Germinal center (tissue), 1 donor: ENCODE measurements at regions not wholly inside any gene's neighbourhood (a gene's known extent, or its start where the extent isn't known, plus 50 kb on each side); places are given as distances from the start of the nearest gene placed in this dataset.

ENCODE experiments used
- DNase-seq: peaks from one replicate; pipeline ENCODE4 v3.0.0; 2012; ENCODE audit warnings: mixed read lengths, low spot score

DNA sequence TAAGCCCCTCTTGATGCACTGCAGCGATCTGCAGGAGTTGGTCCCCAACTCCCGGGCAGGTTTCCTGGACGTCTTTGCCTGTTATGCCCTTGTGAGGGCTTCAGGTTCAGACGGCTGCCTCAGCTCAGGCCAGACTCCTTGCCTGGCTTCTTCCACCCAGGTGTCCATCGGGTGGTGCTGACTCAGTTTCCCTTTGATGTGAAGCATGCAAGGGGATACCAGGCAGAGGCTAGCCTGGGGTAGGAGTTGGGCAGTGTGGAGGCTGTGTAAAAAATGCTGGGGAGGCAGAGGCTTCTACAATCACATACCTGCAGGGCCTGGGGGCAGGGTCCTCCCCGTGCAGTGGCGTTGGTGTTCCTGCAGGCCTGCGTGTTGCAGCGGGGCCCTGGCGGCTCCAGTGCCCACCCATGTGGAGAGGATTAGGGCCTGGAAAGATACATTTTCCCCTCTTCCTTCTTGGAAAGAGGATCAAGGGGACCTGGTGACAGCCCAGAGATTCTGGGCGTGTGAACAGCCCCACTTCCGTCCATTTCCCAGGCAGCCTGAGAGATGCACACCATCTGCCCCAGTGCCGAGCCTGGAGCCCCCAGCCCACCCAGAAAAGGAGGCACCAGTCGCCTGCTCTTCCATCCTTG lies 338.3 kb downstream of the DYSF start:
- DNase-seq: no peak

DNA sequence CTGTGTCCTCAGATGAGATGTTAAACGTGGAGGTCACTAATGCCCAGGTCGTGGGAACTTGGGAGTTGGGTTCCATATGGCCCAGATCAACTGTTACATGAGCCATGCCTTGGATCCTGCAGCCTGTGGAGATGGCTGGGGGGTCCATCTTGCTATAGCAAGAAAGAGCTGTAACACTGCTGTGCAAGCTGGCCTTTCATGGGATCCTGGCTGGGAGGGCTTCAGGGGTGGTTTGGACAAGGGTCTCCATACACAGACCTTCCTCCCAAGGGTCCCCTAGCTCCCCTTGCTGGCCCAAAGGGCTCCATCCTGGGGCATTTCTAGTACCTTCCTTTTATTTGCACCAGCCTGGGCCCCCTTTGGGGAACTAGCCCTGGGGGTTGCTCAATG lies 337.7 kb downstream of the DYSF start:
- no peak for DNase-seq

DNA sequence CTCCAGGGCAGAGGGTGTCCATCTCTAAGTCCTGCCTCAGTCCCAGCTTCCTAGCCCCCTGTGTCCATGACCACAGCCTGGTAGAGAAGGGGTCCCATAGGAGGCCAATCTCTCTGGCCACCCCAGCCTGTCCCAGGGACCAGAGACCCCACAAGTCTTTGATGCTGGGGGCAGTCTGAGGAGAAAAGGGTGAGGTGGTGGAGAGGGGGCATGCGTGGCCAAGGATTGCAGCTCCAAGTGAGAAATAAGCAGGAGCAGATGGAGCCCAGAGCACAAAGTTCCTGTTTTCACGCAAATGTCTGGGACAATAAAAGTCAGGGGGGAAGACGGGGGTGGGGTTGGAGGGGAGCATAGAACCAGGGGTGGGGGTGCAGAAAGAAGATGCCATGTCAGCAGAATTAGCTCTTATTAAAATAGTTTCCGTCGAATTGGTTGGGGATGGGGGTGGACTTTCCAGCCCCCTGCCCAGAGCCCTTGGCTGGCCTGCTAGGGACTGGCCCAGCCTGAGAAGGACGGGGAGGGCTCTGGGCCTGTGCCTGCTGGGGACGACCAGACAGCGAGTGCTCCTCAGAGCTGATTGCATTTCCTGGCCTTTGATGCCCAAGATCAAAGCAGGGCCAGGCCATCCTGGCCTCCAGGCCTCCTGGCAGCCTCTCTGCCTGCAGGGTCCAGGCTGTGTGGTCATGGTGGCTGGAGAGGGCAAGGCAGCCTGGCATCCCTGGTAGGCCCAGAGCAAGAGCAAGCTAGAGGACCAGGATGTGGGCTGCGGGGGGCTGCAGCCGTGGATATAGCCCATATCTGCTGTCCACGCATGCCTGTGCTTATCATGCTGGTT lies 337.1 kb downstream of the DYSF start:
- DNase-seq: no peak

DNA sequence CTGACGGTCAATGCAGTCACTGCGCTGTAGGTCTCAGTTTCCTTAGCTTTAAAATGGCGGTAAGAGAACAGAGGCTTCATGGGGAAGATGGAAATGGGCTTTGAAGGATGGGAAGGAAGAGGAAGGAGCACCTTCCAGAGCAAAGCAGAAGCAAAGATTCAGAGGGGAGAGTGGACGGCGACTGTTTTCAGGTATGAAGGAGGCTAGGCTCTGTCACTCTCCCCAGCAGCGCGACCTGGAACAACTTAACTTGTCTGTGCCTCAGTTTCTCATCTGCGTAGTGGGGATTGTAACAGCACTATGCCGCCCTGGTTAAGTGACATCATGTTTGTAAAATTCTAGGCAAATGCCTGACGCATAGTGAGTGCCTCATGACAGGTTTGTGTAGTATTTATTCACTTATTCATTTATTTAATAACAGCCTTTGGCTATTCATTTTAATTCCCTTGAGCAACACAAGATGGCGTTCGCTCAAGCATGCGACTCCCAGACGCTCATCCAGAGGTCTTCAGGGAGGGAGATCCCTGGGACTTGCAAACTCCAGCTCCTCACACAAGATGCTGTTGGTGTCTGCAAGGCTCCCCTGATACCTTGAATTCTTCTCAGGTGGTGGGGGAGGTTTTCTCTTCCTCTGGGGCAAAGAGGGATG lies 336.3 kb downstream of the DYSF start:
- DNase-seq: no peak

DNA sequence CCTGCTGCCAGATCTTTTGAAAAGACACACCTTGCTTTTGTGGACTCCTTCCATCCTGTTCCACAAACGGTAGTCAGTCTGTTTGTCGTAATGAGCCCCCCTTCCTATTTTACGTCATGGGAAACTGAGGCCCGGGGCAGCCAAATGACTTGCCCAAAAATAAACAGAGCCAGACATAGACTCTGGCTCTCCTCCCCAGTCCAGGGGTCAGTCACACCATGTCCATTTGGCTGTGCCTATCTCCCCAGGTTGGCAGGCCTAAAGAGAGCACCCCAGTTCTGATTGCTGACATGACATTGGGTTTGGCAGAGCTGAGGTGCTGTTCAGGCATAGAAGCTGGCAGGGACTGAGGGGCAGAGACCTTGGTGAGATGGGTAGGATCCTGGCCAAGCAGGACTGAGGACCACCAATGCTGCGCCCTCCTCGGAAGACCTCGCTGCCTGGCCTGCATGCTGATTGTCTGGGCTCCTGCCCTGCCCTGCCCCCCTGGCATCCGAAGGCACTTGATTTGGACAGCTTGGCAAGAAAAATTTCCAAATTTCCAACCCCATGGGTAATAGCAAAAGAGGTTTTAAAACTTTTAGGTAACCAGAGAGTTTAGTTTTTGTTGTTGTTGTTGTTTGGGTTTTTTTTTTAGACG lies 335.4 kb downstream of the DYSF start:
- no peak for DNase-seq

DNA sequence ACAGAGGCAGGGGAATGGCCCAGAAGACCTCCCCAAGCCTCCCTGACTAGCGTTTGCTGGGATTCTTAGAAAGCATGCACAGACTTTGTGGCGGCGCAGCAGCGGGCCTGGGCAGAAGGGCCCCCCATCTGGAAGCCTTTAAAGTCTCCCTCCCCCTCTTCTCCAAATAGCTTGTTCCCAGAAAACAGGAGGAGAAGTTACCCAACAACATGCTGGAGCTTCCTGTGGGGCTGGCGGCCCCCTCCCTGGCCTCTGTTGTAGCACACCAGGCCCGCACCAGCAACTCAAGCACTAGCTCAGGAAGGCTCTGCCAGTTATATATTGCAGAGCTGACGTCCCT lies 334.8 kb downstream of the DYSF start:
- DNase-seq: no peak

DNA sequence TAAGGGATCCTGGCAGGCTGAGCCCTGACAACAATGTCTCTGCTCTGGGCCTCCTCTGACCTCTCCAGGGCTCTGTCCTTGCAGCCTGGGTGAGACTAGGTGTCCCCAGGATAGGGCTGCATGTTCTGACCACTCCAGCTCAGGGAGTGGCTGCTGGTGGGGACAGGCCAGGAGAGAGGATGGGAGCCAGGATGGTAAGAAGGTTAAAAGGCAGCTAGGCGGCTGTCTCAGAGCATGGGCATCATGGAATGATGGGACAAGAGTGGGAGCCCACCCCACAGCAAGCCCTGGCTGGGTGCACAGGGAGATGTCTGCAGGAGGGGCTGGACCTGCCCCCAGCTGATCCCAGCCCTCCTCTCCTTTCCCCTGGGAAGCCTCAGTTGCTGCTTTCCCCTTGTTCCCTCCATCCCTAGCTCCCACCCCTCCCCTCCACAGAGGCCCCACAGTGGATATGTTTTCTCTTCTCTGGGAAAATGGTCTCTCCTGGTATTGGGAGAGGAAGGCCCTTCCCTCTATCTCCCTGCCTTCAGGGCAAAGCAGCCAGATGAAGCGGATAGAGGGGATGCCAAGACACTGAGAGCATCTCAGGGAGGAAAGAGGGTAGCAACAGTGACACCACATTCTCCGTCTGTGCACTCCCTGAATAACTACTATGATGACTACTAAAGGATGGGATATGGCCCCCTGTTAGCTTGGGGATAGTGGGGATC lies 334.3 kb downstream of the DYSF start:
- no peak for DNase-seq

DNA sequence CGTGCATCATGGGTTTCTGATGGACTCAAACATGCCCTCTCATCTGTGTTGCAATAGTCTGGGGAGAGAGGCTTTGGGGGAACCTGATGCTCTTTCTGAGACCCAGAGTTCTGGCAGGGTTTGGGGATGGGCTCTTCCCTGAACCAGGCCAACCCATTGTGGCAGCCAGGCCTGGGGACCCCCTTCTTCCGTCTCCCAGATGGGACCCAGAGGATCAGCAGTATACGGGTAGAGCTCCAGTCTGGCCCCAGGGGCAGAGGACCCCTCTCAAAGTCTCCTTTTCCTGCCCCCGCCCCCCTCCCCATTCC lies 333.7 kb downstream of the DYSF start:
- no peak for DNase-seq

DNA sequence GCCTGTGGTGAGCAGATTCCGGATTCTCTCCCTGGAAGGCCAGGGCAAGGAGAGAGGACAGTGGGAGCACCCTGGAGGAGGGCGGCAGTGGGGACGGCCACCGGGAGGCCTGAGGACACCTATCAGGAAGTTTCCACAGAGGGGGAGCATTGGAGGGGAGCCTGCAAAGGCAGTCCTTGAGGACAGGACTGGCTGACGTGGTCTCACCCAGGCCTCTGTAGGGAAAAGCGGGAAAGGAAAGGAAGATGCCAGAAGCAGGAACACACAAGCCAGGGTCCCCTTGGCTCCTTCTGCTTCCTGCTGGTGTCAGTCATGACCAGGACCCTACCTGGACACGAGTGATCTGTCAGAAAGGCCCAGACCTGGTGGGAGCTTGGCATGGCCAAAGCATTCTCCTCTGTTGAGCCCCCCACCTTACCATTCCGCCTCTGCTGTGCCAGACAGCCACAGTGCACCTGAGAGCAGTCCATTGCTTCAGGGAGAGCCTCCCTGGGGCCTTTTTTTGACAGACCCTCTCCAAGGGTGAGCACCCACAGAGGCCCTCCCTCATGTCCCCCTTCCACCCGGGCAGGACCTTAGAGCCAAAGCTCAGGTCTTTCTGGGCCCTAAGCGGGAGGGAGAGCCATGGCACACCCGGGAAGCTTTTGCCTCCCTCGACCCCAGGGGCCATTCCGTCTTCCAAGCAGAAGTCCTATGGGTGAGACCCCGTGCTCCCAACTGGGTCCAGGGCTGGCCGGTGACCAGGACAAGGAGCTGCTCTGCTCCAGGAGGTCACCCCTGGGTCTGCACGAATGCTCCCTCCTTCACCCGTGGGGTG lies 333.1 kb downstream of the DYSF start:
- DNase-seq: no peak

DNA sequence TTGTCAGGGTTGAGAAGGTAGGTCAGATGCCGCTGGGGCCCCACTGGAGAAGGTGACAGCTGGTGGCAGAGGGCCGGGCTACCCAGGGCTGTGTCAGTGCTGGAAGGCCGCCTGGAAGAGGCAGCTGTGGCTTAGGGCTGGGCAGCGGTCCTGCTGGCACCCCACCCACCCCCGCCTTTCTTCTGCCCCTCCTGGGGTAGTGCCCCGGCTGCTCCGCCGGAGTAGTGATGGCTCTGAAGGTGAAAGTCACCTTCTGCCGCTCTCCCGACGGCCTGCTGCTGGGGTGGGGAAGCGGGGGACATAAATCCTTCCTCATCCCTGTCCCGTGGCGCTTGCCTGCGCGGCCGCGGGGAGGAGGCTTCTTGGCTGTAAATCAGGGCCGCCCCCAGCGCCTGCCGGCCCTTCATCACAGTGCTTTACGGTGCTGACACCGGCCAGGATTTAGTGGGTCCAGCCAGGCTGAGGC lies 332.2 kb downstream of the DYSF start:
- no peak for DNase-seq

DNA sequence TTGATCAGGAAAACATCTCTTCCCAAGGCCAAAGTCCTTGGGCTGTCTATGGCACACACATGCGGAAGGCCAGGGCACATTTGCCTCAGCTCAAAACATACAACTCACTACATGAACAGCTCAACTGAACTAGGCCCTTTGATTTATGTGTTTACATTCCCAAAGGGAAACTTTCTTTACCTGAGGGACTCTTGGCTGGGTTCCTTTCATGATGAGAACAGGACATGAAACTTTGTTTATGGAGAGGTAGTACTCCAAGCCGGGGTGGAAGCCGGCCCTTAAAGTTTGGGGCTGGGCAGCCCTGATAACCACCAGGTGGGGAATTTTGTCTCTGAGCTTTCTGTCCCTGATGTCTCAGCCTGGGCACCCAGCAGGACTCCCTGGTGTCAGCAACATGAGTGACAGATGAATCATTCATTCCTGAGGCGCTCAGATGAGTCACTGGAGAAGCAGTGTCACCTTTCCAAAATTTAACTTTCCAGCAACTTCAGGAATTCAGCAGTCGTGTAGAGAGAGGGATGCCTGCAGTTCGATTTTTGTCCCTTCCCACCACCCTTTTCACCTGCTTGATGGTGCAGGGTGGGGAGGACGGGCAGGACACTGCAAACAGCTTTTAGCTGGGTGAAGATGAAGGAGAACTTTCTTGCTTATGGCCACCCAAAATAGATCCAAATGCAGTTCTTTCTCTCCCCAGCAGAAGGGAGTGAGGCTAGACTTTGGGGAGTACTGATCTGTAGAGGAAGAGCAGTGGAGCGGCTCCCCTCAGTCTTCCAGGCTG lies 331.6 kb downstream of the DYSF start:
- DNase-seq: no peak

DNA sequence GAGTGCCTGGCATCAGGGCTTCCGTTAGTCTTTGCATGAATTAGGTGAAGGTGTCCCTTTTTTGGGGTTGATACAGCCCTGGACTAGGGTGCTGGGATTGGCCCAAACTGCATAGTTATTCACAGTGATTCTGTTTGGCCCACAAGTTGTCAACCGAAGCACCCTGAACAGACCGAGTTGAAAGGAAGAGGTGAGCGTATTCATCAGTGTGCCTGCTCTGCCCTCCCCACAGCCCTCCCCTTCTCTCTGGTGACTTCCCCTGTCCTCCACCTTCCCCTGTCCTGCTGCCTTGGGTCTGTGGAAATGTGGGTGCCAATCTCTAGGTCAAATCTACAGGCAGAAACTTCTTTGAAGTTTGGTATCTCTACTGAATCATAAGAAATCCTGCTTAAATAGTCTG lies 330.5 kb downstream of the DYSF start:
- DNase-seq: no peak

DNA sequence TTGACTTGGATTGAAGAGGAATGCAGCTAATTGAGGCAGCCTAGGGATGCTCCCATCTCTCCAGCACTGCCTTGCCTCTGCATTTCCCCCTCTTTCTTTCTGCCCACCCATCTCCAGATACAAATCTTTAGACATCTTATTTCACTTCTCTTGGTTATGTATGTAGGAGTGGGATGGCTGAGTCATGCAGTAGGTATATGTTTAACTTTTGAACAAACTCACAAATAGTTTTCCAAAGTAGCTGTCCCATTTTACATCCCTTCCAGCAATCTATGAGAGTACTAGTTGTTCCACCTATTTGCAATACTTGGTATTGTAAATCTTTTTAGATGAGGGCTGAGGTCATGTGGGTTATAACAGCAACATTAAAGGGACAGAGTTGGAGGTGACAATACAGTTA lies 329.9 kb downstream of the DYSF start:
- DNase-seq: no peak

DNA sequence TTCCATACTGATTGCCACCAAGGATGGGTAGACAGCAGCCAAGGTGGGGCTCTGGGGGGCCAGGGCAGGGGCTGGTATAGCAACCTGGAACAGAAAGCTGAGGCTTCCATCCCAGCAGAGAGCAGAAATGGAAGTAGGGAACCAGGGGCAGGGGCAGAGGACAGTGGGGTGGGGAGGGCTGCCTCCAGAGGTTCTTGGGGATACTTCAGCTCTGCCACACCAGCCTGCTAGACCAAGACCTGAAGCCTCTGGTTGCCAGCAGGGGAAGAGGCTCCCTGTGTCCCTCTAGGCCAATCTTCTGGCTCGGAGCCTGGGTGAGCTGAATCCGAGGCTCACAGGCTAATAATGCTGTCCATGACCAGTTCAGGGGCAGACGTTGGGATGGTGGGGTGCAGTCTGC lies 329.0 kb downstream of the DYSF start:
- no peak for DNase-seq

DNA sequence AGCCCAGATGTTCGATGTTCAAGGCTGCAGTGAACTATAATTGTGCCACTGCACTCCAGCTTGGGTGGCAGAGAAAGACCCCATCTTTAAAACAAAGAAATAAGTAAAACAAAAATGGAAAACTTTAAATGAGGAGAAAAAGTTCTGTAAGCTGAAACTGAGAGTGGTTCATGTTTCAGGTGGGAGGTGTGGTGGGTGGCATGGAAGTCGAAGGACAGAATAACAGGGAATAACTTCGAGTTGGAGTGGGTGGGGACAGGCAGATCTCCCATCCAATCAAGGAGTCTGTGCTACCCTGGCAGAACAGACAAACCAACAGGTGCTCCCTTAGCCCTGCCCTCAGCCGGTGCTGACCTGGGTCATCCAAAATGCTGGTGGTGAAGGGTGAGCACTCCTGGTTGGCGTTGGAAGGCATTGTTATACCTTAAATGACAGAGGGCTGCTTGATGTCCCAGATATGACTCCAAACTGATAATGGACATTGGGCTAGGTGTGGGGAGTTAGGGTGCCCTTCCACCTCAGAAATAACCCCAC lies 328.4 kb downstream of the DYSF start:
- no peak for DNase-seq

DNA sequence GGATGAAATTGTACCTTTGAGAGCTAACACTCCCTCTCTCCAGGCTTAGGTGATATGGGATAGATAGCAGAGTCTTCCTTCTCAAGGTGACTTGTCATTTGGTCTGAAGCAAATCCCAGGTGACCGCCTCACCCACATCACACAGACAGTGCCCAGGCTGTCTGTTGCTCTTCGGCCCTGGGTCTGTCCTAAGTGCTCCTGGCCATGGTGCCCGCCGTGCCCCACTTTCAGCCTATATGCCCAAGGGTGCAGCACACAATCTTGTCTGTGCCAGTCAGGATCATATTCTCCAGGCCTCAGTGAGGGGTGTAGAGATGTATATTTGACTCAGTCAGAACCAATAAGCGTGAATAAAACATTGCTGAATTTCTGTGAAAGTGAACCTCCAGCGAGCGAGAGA lies 326.8 kb downstream of the DYSF start:
- no peak for DNase-seq

DNA sequence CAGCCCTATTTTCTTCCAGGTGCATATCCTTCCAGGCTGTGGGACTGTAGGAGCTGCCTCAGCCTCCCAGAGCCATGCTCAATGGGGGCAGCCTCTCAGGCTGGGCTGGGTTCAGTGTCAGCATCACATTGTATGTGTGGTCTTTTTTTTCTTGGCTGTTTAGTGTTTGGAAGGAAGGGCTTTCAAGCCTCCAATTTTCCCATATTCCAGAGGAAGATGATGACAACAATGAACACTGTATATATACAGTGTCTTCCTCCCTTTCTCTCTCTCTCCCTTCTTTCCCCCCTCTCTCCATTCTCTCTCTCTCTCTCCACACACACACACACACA lies 326.4 kb downstream of the DYSF start:
- DNase-seq: no peak

DNA sequence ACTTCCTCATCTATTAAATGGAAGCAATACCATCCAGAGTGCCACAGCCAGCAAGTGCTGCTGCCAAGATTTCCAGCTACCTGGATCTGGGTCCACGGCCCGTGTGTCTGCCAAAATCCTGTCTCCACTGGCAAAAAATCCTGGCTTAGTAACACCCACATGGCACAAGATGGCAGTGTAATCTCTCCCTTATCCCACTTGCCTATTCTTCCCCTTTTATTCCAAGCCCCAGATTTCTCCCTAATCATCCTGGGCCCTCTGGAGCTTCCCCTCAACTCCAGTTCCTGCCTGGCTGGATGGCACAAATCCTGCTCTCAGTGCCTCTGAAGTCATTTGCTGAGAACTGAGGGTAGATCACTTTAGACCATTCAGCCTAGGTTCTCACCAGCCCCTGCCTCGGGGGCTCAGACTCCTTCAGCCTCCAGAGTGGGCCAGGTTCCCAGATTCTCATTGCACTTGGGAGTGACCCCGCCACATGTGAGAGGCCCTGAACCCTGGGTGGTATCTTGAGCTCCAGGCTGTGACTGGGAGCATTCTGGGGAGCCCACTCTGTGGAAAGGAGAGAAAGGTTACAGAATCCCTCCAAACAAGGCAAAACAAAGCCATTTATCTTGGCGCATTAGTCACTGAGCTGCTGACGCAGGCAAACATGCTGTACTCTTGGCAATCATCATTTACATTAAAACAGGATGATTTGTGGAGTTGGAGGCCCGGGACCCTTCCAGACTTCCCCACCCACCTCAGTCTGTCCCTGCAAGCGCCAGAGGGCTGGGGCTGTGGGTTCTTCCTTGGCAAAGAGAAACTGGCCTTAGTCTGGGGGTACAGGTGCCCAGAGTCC lies 325.8 kb downstream of the DYSF start:
- no peak for DNase-seq

DNA sequence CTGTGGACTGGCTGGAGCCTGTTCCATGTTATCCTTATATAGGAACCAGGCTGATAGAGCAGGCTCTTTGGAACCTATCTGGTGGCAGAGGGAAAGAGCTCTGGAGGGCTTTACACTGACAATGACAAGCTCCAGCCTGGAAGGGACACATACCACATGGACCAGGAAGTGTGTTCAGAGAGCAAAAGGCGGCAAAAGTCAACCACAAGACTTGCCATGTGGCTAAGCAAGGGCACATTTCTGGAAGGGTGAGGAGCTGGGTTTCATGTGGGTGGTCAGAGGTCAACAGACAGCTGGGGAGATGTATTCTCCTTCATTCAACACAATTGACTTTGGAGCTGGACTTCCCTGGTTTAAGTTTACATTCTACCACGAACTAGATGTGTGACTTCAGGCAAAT lies 325.2 kb downstream of the DYSF start:
- DNase-seq: no peak

DNA sequence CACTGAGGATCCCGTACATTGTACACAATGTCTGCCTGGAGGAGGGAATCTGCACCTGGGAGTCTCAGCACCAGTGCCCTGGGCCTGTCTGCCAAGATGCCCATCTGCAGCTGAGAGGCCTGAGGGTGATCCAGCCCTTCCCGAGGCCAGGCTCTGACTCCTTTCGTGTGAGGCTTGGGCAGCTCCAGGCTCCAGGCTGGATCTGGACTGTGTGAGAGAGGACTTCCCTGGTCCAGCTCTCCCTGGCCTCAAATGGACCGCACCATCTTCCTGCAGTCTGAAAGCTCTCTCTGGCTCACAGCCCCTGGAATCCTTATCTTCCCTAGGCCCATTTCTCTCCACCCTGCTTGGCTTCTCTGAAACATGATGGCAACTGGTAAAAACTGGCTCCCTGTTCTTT lies 324.6 kb downstream of the DYSF start:
- DNase-seq: no peak
